ENCODE measurements at regions not wholly inside any gene's neighbourhood (a gene's known extent, or its start where the extent isn't known, plus 50 kb on each side); places are given as distances from the start of the nearest gene placed in this dataset.
A peak's percentile ranks its signal among the peaks of the same experiment; 100 is the strongest.

DNA sequence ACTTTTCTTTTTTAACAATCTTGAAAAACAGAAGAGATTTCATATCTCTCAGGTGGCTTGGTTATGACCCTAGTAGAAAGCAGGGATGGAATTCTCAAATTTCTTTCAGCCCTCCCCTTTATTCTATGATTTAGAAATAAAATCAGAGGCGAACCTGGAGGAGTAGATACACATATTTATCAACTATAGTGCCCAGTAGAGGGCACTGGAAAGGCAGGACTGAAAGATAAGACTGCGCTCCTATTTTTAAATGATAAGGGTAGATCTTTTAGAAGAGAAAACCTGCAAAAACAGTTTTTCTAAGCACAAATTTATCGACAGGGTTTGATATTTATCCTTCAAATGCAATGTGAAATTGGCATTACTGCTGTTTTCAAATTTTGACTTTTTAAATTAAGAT, 1296.6 kb downstream of the EPHA7 start:
- TF ChIP-seq, protein P1, sequence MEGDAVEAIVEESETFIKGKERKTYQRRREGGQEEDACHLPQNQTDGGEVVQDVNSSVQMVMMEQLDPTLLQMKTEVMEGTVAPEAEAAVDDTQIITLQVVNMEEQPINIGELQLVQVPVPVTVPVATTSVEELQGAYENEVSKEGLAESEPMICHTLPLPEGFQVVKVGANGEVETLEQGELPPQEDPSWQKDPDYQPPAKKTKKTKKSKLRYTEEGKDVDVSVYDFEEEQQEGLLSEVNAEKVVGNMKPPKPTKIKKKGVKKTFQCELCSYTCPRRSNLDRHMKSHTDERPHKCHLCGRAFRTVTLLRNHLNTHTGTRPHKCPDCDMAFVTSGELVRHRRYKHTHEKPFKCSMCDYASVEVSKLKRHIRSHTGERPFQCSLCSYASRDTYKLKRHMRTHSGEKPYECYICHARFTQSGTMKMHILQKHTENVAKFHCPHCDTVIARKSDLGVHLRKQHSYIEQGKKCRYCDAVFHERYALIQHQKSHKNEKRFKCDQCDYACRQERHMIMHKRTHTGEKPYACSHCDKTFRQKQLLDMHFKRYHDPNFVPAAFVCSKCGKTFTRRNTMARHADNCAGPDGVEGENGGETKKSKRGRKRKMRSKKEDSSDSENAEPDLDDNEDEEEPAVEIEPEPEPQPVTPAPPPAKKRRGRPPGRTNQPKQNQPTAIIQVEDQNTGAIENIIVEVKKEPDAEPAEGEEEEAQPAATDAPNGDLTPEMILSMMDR (IDR thresholded peaks at IDR 0.05; ENCODE audit: control extremely low read depth in 1 of 3, insufficient read depth in 1 of 3, low read depth in 1 of 3, low read length in 3 of 3) = peak in 2 of 3 experiments; percentile 17 to 28; a peak in 2 of 4 replicates
- TF ChIP-seq CREB1 (IDR thresholded peaks at IDR 0.05) = no peak
- no peak for TF ChIP-seq EP300 (IDR thresholded peaks at IDR 0.05; ENCODE audit: borderline replicate concordance in 1 of 2, low read depth in 2 of 2, low read length in 2 of 2)
- TF ChIP-seq BCL11A (IDR thresholded peaks at IDR 0.05; ENCODE audit: low read depth in 2 of 2, low read length in 2 of 2) = no peak
- no peak for TF ChIP-seq KDM1A (IDR thresholded peaks at IDR 0.05; ENCODE audit: borderline replicate concordance, low read length)
- TF ChIP-seq EZH2 (IDR thresholded peaks at IDR 0.05; ENCODE audit: low read depth, low read length, severe bottlenecking) = no peak
- peak; percentile 52 to 59 for TF ChIP-seq RAD21 (IDR thresholded peaks at IDR 0.05 in 1 of 2, conservative IDR thresholded peaks at IDR 0.05 in 1 of 2; ENCODE audit: low read depth in 2 of 2, low read length in 2 of 2)
- TF ChIP-seq YY1 (IDR thresholded peaks at IDR 0.05; ENCODE audit: low read depth, low read length) = no peak
- TF ChIP-seq POLR2AphosphoS5 (IDR thresholded peaks at IDR 0.05; ENCODE audit: low read depth, low read length) = no peak
- TF ChIP-seq TAF1 (IDR thresholded peaks at IDR 0.05; ENCODE audit: low read depth, low read length) = no peak
- no peak for TF ChIP-seq POLR2A (IDR thresholded peaks at IDR 0.05; ENCODE audit: control extremely low read depth in 1 of 2, low read depth in 2 of 2, low read length in 2 of 2)
- no peak for TF ChIP-seq JUN (IDR thresholded peaks at IDR 0.05; ENCODE audit: low read depth, low read length)
- TF ChIP-seq EGR1 (IDR thresholded peaks at IDR 0.05; ENCODE audit: borderline replicate concordance, low read depth, low read length) = no peak

All from H1 (cell line).